MCF 10A (cell line): ENCODE measurements at regions not wholly inside any gene's neighbourhood (a gene's known extent, or its start where the extent isn't known, plus 50 kb on each side); places are given as distances from the start of the nearest gene placed in this dataset.

Source experiments
- BruUV-seq: library from RNA; stranded (reverse); fragments of 400-500 nt; replicated peaks from 2 replicates; lab custom pipeline; 2021; lab: Mats Ljungman, UMichigan
- CTCF ChIA-PET: fragments of 300-600 bp; sonication (Branson Sonifier 250); formaldehyde crosslinking; extraction: SDS; loops from one replicate; lab custom pipeline; 2021; ENCODE audit warnings: antibody characterized with exemption, inconsistent platforms; lab: Yijun Ruan, JAX
- POLR2A ChIA-PET: fragments of 300-600, 350-650 bp; sonication (Branson Sonifier 250); formaldehyde crosslinking; extraction: SDS; loops from one replicate; lab custom pipeline; 2020; ENCODE audit warnings: antibody characterized with exemption, inconsistent platforms; lab: Yijun Ruan, JAX
- DNase-seq: peaks from one replicate; pipeline ENCODE4 v3.0.0-alpha.2; 2018; ENCODE audit not compliant: unreplicated experiment
- H3K27ac Mint-ChIP-seq: one replicate; pipeline ENCODE4 v1.8.0; 2022; ENCODE audit warnings: mild to moderate bottlenecking, low read depth, mixed read lengths; ENCODE audit not compliant: unreplicated experiment
- H3K27me3 Mint-ChIP-seq: one replicate; pipeline ENCODE4 v1.8.0; 2022; ENCODE audit warnings: mixed read lengths; ENCODE audit not compliant: insufficient read depth, unreplicated experiment
- H3K36me3 Mint-ChIP-seq: one replicate; pipeline ENCODE4 v1.8.0; 2022; ENCODE audit warnings: mild to moderate bottlenecking, moderate library complexity, mixed read lengths; ENCODE audit not compliant: insufficient read depth, unreplicated experiment
- H3K4me1 Mint-ChIP-seq: one replicate; pipeline ENCODE4 v1.8.0; 2022; ENCODE audit warnings: mixed read lengths; ENCODE audit not compliant: insufficient read depth, unreplicated experiment
- H3K4me3 Mint-ChIP-seq: one replicate; pipeline ENCODE4 v1.8.0; 2022; ENCODE audit warnings: mild to moderate bottlenecking, moderate library complexity, mixed read lengths; ENCODE audit not compliant: unreplicated experiment
- H3K9me3 Mint-ChIP-seq: one replicate; pipeline ENCODE4 v1.8.0; 2022; ENCODE audit warnings: mixed read lengths; ENCODE audit not compliant: unreplicated experiment
- intact Hi-C: fragments of 100-400 bp; cut with micrococcal nuclease; formaldehyde crosslinking; loops from 2 replicates; pipeline ENCODE4 v1.14.1; 2022
- TF ChIP-seq, protein P1 (sequence below): fragments of 200-600 bp; IDR thresholded peaks from one replicate; pipeline ENCODE4 v1.8.0; 2022; ENCODE audit warnings: antibody characterized with exemption, mild to moderate bottlenecking; ENCODE audit not compliant: unreplicated experiment

DNA sequence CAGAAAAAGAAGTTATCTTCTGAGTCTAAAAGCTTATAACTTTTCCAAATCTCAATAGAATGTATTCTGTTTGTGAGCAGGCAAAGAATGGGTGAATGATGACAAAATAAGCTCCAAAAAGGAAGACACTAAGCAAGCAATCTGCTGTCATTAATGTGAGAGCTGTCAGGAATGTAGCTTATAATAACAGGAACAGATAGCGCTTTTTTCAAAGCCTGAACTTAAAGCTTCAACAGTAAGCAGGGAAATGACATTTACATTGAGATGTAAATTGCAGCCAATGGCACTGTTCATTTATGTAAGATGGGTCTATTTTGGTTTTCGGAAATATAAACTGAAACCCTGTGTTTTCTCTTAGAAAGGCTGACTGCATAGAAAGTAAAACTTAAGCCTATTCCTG lies 1005.9 kb downstream of the PDHA2 start:
- Mint-ChIP-seq H3K4me3 (no peak overlapping the region), H3K27me3 (no peaks in the 10 kb centered on the region), H3K9me3 (no peaks in the 10 kb centered on the region), H3K36me3 (no peaks in the 10 kb centered on the region), H3K27ac (no peak overlapping the region), H3K4me1 (no peaks in the 10 kb centered on the region)
- intact Hi-C loops, result no loop called here
- no peak for DNase-seq
- BruUV-seq, result no TSS peak
- ChIA-PET POLR2A (no interaction called here), CTCF (interaction anchor here (0.6 kb wide), 1 partner anchor 1023 kb away, joined by 4 read pairs; no protein-coding TSS in a partner anchor)
- TF ChIP-seq, protein P1, sequence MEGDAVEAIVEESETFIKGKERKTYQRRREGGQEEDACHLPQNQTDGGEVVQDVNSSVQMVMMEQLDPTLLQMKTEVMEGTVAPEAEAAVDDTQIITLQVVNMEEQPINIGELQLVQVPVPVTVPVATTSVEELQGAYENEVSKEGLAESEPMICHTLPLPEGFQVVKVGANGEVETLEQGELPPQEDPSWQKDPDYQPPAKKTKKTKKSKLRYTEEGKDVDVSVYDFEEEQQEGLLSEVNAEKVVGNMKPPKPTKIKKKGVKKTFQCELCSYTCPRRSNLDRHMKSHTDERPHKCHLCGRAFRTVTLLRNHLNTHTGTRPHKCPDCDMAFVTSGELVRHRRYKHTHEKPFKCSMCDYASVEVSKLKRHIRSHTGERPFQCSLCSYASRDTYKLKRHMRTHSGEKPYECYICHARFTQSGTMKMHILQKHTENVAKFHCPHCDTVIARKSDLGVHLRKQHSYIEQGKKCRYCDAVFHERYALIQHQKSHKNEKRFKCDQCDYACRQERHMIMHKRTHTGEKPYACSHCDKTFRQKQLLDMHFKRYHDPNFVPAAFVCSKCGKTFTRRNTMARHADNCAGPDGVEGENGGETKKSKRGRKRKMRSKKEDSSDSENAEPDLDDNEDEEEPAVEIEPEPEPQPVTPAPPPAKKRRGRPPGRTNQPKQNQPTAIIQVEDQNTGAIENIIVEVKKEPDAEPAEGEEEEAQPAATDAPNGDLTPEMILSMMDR, result no peak

DNA sequence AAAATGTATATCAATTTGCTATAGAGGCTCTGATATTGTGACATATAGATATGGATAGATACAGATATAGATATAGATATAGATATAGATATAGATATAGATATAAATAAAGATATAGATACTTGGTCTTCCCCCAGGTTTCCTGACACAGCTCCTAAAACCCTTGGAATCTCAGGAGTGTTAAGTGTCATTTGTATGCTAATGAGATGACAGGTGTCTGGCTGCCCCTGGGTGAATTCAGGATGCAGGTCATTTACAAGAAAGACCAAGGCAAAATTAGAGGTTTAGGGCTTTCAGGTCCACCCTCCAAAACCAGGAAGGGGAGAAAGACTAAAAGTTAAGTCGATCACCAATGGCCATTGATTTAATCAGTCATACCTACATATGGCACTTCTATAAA lies 1034.8 kb downstream of the PDHA2 start:
- POLR2A ChIA-PET, result no interaction called here
- Mint-ChIP-seq H3K4me1 (no peaks in the 10 kb centered on the region), H3K27me3 (no peaks in the 10 kb centered on the region), H3K4me3 (no peak overlapping the region), H3K9me3 (peaks cover 8% of the 10 kb centered on the region), H3K27ac (no peak overlapping the region), H3K36me3 (no peaks in the 10 kb centered on the region)
- TF ChIP-seq, protein P1, result no peak
- no peak for DNase-seq
- intact Hi-C loops, result no loop called here
- CTCF ChIA-PET, result no interaction called here
- BruUV-seq, result no TSS peak

DNA sequence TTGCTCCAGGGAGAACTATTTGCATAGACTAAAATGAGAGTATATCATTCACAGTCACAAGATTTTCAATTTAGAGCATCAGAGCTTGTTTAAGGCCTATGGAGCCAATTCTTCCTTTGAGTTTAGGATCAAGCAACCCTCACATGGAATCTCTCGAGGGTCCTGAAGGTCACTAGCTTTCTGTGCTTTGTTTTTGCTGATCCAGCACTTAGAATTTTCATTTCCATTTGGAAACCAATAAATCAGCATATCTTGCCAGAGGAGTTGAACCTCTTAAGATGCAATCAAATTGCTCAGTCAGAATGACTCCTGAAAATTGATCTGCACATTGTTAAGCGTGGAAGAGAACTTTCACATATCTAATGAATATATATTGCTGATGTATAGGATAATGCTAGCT lies 1039.6 kb downstream of the PDHA2 start:
- Mint-ChIP-seq H3K4me3 (no peak overlapping the region), H3K27ac (no peak overlapping the region), H3K4me1 (no peaks in the 10 kb centered on the region), H3K27me3 (no peaks in the 10 kb centered on the region), H3K9me3 (peaks cover 8% of the 10 kb centered on the region), H3K36me3 (no peaks in the 10 kb centered on the region)
- no peak for DNase-seq
- CTCF ChIA-PET, result no interaction called here
- no TSS peak for BruUV-seq
- POLR2A ChIA-PET, result no interaction called here
- TF ChIP-seq, protein P1, result no peak
- intact Hi-C loops, result no loop called here

DNA sequence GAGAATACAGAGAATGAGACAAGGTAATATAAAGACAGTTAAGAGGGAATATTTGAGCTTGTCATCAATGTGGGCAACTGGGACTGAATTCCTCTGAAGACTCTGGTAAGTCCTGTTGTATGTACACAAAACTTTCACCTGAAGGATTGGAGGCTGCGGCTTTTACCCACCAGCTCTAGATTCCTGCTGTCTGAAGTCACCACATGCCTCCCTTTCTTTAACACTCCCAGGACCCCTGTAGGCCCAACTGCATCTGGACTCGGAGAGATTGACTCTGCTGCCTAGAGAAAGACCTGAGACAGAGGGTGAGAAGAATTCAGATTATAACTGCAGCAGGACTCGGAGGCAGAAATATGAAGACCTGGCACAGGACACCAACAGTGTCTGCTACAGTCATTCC lies 1048.0 kb downstream of the PDHA2 start:
- intact Hi-C loops, result no loop called here
- no TSS peak for BruUV-seq
- POLR2A ChIA-PET, result no interaction called here
- Mint-ChIP-seq H3K27ac (no peak overlapping the region), H3K36me3 (no peaks in the 10 kb centered on the region), H3K4me1 (no peaks in the 10 kb centered on the region), H3K9me3 (no peaks in the 10 kb centered on the region), H3K27me3 (no peaks in the 10 kb centered on the region), H3K4me3 (no peak overlapping the region)
- no peak for DNase-seq
- CTCF ChIA-PET, result no interaction called here
- TF ChIP-seq, protein P1, result no peak
